Urinary bladder (tissue), 3 donors: ENCODE measurements at regions not wholly inside any gene's neighbourhood (a gene's known extent, or its start where the extent isn't known, plus 50 kb on each side); places are given as distances from the start of the nearest gene placed in this dataset.

Experiments used
- DNase-seq: peaks from one replicate; pipeline ENCODE4 v3.0.0-alpha.2; 2015; ENCODE audit errors: extremely low spot score
- H3K27ac ChIP-seq: one replicate; pipeline ENCODE4 v1.5.1; 2013; ENCODE audit warnings: low read depth, mild to moderate bottlenecking, moderate library complexity
- H3K36me3 ChIP-seq: one replicate; pipeline ENCODE4 v1.6.1; 2013; ENCODE audit warnings: mild to moderate bottlenecking, moderate library complexity; ENCODE audit not compliant: insufficient read depth
- H3K4me1 ChIP-seq: one replicate; pipeline ENCODE4 v1.6.1; 2013; ENCODE audit warnings: mild to moderate bottlenecking, moderate library complexity; ENCODE audit not compliant: insufficient read depth
- H3K4me3 ChIP-seq: one replicate; pipeline ENCODE4 v1.5.1; 2013; ENCODE audit warnings: low read depth, low read length
- WGBS: extraction: QIAGEN DNeasy Blood & Tissue Kit; methylation state at CpG from one replicate; pipeline ENCODE4 v1.1.7; 2013; 5-methylcytosine and 5-hydroxymethylcytosine counted together
- donor health status: healthy with polysubstance abuse.
- donor health status: healthy.

- no peaks in the 10 kb centered on the region for H3K4me1 ChIP-seq
- WGBS = 81% methylated on average over 1 of the region's 1 CpG
- peaks cover 2% of the 10 kb centered on the region for H3K36me3 ChIP-seq
- no peak overlapping the region for H3K4me3 ChIP-seq
- H3K27ac ChIP-seq = no peak overlapping the region
- no peak for DNase-seq
Observed at GRCh38 chr5:93874080-93874479, 132.7 kb upstream of the POU5F2 start.

- 95% methylated on average over 1 of the region's 1 CpG for WGBS
- H3K27ac ChIP-seq = no peak overlapping the region
- no peak overlapping the region for H3K4me3 ChIP-seq
- H3K36me3 ChIP-seq = peaks cover 2% of the 10 kb centered on the region
- H3K4me1 ChIP-seq = no peaks in the 10 kb centered on the region
- DNase-seq = no peak
Observed at GRCh38 chr5:93873211-93873736, 131.9 kb upstream of the POU5F2 start.

GRCh38 chr5:93870649-93871048, 129.2 kb upstream of the POU5F2 start:
- no peak overlapping the region for H3K4me3 ChIP-seq
- H3K27ac ChIP-seq = no peak overlapping the region
- WGBS = 73% methylated on average over 3 of the region's 3 CpGs
- no peak for DNase-seq
- no peaks in the 10 kb centered on the region for H3K4me1 ChIP-seq
- peaks cover 2% of the 10 kb centered on the region for H3K36me3 ChIP-seq

GRCh38 chr5:93868851-93869250, 127.5 kb upstream of the POU5F2 start:
- H3K4me3 ChIP-seq = no peak overlapping the region
- peaks cover 2% of the 10 kb centered on the region for H3K36me3 ChIP-seq
- H3K4me1 ChIP-seq = no peaks in the 10 kb centered on the region
- 63% methylated on average over 6 of the region's 6 CpGs for WGBS
- DNase-seq = no peak
- H3K27ac ChIP-seq = no peak overlapping the region

- DNase-seq = no peak
- no peak overlapping the region for H3K4me3 ChIP-seq
- no peak overlapping the region for H3K27ac ChIP-seq
- no peaks in the 10 kb centered on the region for H3K36me3 ChIP-seq
- H3K4me1 ChIP-seq = no peaks in the 10 kb centered on the region
- WGBS = 76% methylated on average over 3 of the region's 3 CpGs
Observed at GRCh38 chr5:93850311-93850710, 108.9 kb upstream of the POU5F2 start.

GRCh38 chr5:93845376-93845775, 104.0 kb upstream of the POU5F2 start:
- H3K4me3 ChIP-seq = no peak overlapping the region
- no peak overlapping the region for H3K27ac ChIP-seq
- WGBS = 97% methylated on average over 2 of the region's 2 CpGs
- H3K36me3 ChIP-seq = no peaks in the 10 kb centered on the region
- no peaks in the 10 kb centered on the region for H3K4me1 ChIP-seq
- DNase-seq = no peak

GRCh38 chr5:93831449-93831848, 90.0 kb upstream of the POU5F2 start:
- DNase-seq = no peak

GRCh38 chr5:93830893-93831292, 89.5 kb upstream of the POU5F2 start:
- Histone ChIP-seq H3K36me3 (no peaks in the 10 kb centered on the region), H3K27ac (no peak overlapping the region), H3K4me3 (no peak overlapping the region), H3K4me1 (no peaks in the 10 kb centered on the region)
- 98% methylated on average over 5 of the region's 5 CpGs for WGBS
- DNase-seq = no peak

More at GRCh38 chr5:93831449-93831848, 90.0 kb upstream of the POU5F2 start:
- H3K27ac ChIP-seq = no peak overlapping the region
- H3K4me1 ChIP-seq = no peaks in the 10 kb centered on the region
- WGBS = 74% methylated on average over 2 of the region's 2 CpGs
- H3K4me3 ChIP-seq = no peak overlapping the region
- no peaks in the 10 kb centered on the region for H3K36me3 ChIP-seq

- Histone ChIP-seq H3K27ac (no peak overlapping the region), H3K4me3 (no peak overlapping the region), H3K4me1 (no peaks in the 10 kb centered on the region), H3K36me3 (no peaks in the 10 kb centered on the region)
- DNase-seq = no peak
- WGBS = 88% methylated on average over 1 of the region's 1 CpG
Observed at GRCh38 chr5:93829346-93829745, 87.9 kb upstream of the POU5F2 start.

GRCh38 chr5:93821891-93822415, 80.6 kb upstream of the POU5F2 start:
- Histone ChIP-seq H3K4me1 (no peaks in the 10 kb centered on the region), H3K4me3 (no peak overlapping the region), H3K27ac (no peak overlapping the region), H3K36me3 (no peaks in the 10 kb centered on the region)
- 73% methylated on average over 4 of the region's 4 CpGs for WGBS
- DNase-seq = no peak

GRCh38 chr5:93819668-93820067, 78.3 kb upstream of the POU5F2 start:
- Histone ChIP-seq H3K4me3 (no peak overlapping the region), H3K27ac (no peak overlapping the region), H3K36me3 (no peaks in the 10 kb centered on the region), H3K4me1 (no peaks in the 10 kb centered on the region)
- no peak for DNase-seq
- WGBS = 94% methylated on average over 1 of the region's 1 CpG

- Histone ChIP-seq H3K36me3 (no peaks in the 10 kb centered on the region), H3K4me3 (no peak overlapping the region), H3K4me1 (no peaks in the 10 kb centered on the region), H3K27ac (no peak overlapping the region)
- DNase-seq = no peak
- 98% methylated on average over 4 of the region's 4 CpGs for WGBS
Observed at GRCh38 chr5:93810780-93811179, 69.4 kb upstream of the POU5F2 start.

GRCh38 chr5:93809430-93809829, 68.0 kb upstream of the POU5F2 start:
- H3K36me3 ChIP-seq = no peaks in the 10 kb centered on the region
- no peak overlapping the region for H3K4me3 ChIP-seq
- no peak for DNase-seq
- 76% methylated on average over 1 of the region's 1 CpG for WGBS
- H3K27ac ChIP-seq = no peak overlapping the region
- no peaks in the 10 kb centered on the region for H3K4me1 ChIP-seq

GRCh38 chr5:93807846-93808245, 66.4 kb upstream of the POU5F2 start:
- WGBS = 86% methylated on average over 6 of the region's 6 CpGs
- Histone ChIP-seq H3K4me3 (no peak overlapping the region), H3K4me1 (no peaks in the 10 kb centered on the region), H3K27ac (no peak overlapping the region), H3K36me3 (no peaks in the 10 kb centered on the region)
- DNase-seq = no peak
